Mesenchymal stem cell (in vitro differentiated cells and primary cell): ENCODE measurements at regions not wholly inside any gene's neighbourhood (a gene's known extent, or its start where the extent isn't known, plus 50 kb on each side); places are given as distances from the start of the nearest gene placed in this dataset.
A peak's percentile ranks its signal among the peaks of the same experiment; 100 is the strongest.

ENCODE experiments used
- DNase-seq: peaks from one replicate; pipeline ENCODE4 v3.0.0-alpha.2; 2013
- H2AFZ ChIP-seq: one replicate; pipeline ENCODE4 v1.6.1; 2013; ENCODE audit warnings: low read depth, mild to moderate bottlenecking, control low read depth, inconsistent platforms, low read length, moderate library complexity
- H2AK5ac ChIP-seq: 2 replicates; pipeline ENCODE4 v1.6.1; 2013; ENCODE audit warnings: low read length, moderate library complexity, mild to moderate bottlenecking, inconsistent platforms; ENCODE audit not compliant: severe bottlenecking
- H2BK120ac ChIP-seq: one replicate; pipeline ENCODE4 v1.6.1; 2013; ENCODE audit warnings: low read depth, mild to moderate bottlenecking, inconsistent platforms, low read length, moderate library complexity
- H2BK12ac ChIP-seq, 2 experiments: one replicate each; pipeline ENCODE4 v1.6.1; 2013; ENCODE audit warnings: inconsistent platforms in 2 of 2, low read length in 2 of 2, mild to moderate bottlenecking in 2 of 2, moderate library complexity in 2 of 2, control low read depth in 1 of 2
- H2BK15ac ChIP-seq: one replicate; pipeline ENCODE4 v1.6.1; 2013; ENCODE audit warnings: mild to moderate bottlenecking, low read depth, inconsistent platforms; ENCODE audit not compliant: poor library complexity, severe bottlenecking
- H2BK5ac ChIP-seq: 2 replicates; pipeline ENCODE4 v1.6.1; 2013; ENCODE audit warnings: low read depth, mild to moderate bottlenecking, low read length, control low read depth, inconsistent platforms; ENCODE audit not compliant: poor library complexity, severe bottlenecking
- H3K14ac ChIP-seq, 2 experiments: one replicate each; pipeline ENCODE4 v1.6.1; 2013; ENCODE audit warnings: inconsistent platforms in 2 of 2, low read length in 2 of 2, control low read depth in 1 of 2, mild to moderate bottlenecking in 1 of 2, moderate library complexity in 1 of 2
- H3K18ac ChIP-seq, 2 experiments: one replicate each; pipeline ENCODE4 v1.6.1; 2013; ENCODE audit warnings: inconsistent platforms in 2 of 2, low read length in 2 of 2, control low read depth in 1 of 2, low read depth in 1 of 2, mild to moderate bottlenecking in 1 of 2
- H3K23ac ChIP-seq, 2 experiments: one replicate each; pipeline ENCODE4 v1.6.1; 2013; ENCODE audit warnings: inconsistent platforms in 2 of 2, low read length in 2 of 2, mild to moderate bottlenecking in 2 of 2, moderate library complexity in 2 of 2, control low read depth in 1 of 2
- H3K27ac ChIP-seq: 2 replicates; pipeline ENCODE4 v1.5.1; 2013; ENCODE audit warnings: mild to moderate bottlenecking, moderate library complexity, low read length, control low read depth, inconsistent platforms; ENCODE audit not compliant: poor library complexity, severe bottlenecking
- H3K27me3 ChIP-seq, 2 experiments: 2 replicates each; pipeline versions ENCODE4 v1.6.1 to v1.7.0; 2013; ENCODE audit warnings: low read length in 2 of 2, mild to moderate bottlenecking in 2 of 2, moderate library complexity in 2 of 2, control low read depth in 1 of 2, inconsistent platforms in 1 of 2; ENCODE audit not compliant: control insufficient read depth in 1 of 2, insufficient read depth in 1 of 2
- H3K36me3 ChIP-seq, 2 experiments: 2 replicates each; pipeline versions ENCODE4 v1.6.1 to v1.7.0; 2013; ENCODE audit warnings: low read length in 2 of 2, control low read depth in 1 of 2, inconsistent platforms in 1 of 2, low read depth in 1 of 2, mild to moderate bottlenecking in 1 of 2; ENCODE audit not compliant: insufficient read depth in 2 of 2, control insufficient read depth in 1 of 2
- H3K4ac ChIP-seq, 2 experiments: one replicate each; pipeline ENCODE4 v1.6.1; 2013; ENCODE audit warnings: inconsistent platforms in 2 of 2, low read length in 2 of 2, mild to moderate bottlenecking in 2 of 2, moderate library complexity in 2 of 2, control low read depth in 1 of 2, low read depth in 1 of 2
- H3K4me1 ChIP-seq: 2 replicates; pipeline ENCODE4 v1.6.1; 2013; ENCODE audit warnings: low read depth, low read length, control low read depth; ENCODE audit not compliant: control insufficient read depth, insufficient read depth
- H3K4me2 ChIP-seq: 2 replicates; pipeline ENCODE4 v1.6.1; 2013; ENCODE audit warnings: low read length, mild to moderate bottlenecking, inconsistent platforms; ENCODE audit not compliant: poor library complexity, severe bottlenecking
- H3K4me3 ChIP-seq, 2 experiments: 2 replicates each; pipeline versions ENCODE4 v1.5.1 to v1.7.0; 2013; ENCODE audit warnings: low read length in 2 of 2, mild to moderate bottlenecking in 2 of 2, control low read depth in 1 of 2, low read depth in 1 of 2; ENCODE audit not compliant: insufficient read depth in 1 of 2
- H3K79me1 ChIP-seq: replicated peaks from 2 replicates; pipeline ENCODE4 v1.6.1; 2013; ENCODE audit warnings: mild to moderate bottlenecking, control low read depth, low read length, inconsistent platforms; ENCODE audit not compliant: poor library complexity, severe bottlenecking
- H3K9ac ChIP-seq: 2 replicates; pipeline ENCODE4 v1.7.0; 2013; ENCODE audit warnings: mild to moderate bottlenecking, low read length, moderate library complexity
- H3K9me3 ChIP-seq: 2 replicates; pipeline ENCODE4 v1.7.0; 2013; ENCODE audit warnings: mild to moderate bottlenecking, low read length; ENCODE audit not compliant: control insufficient read depth
- H4K8ac ChIP-seq: one replicate; pipeline ENCODE4 v1.6.1; 2013; ENCODE audit warnings: inconsistent platforms, mild to moderate bottlenecking, low read length, moderate library complexity
- H4K91ac ChIP-seq: one replicate; pipeline ENCODE4 v1.6.1; 2013; ENCODE audit warnings: mild to moderate bottlenecking, low read length, inconsistent platforms
- WGBS: methylation state at CpG from one replicate; pipeline ENCODE4 v1.1.7; 2013; ENCODE audit warnings: mixed read lengths; 5-methylcytosine and 5-hydroxymethylcytosine counted together

DNA sequence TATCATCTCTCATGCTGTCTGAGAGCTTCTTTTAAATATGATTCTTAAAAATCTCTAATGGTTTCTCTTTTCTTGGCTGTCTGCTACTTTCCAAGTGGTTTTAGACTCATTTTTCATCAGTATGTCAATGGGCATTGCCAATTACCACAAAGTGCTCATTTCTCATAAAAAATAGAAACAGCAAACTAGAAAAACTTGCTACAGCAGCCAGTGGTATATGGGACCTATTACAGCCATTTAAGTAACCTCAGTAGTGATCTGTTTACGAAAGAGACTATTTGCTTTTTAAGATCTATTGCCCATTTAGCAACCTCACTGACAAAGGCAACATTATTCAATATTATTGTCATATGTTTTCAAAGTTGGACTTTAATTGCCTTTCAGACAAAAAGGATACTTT, 207.1 kb upstream of the RHOBTB1 start:
- H2BK12ac ChIP-seq = no peak overlapping the region
- H3K4me1 ChIP-seq = no peaks in the 10 kb centered on the region
- H2BK15ac ChIP-seq = no peak overlapping the region
- H3K36me3 ChIP-seq = no peaks in the 10 kb centered on the region
- H2AFZ ChIP-seq = no peak overlapping the region
- no peaks in the 10 kb centered on the region for H3K79me1 ChIP-seq
- no peak overlapping the region for H3K14ac ChIP-seq
- no peak overlapping the region for H2BK5ac ChIP-seq
- H4K8ac ChIP-seq = no peak overlapping the region
- no peak overlapping the region for H3K4me3 ChIP-seq
- H3K4ac ChIP-seq = no peak overlapping the region
- 100% methylated on average over 1 of the region's 1 CpG for WGBS
- H3K27ac ChIP-seq = no peak overlapping the region
- no peaks in the 10 kb centered on the region for H3K9me3 ChIP-seq
- H3K4me2 ChIP-seq = no peak overlapping the region
- DNase-seq = no peak
- H4K91ac ChIP-seq = no peak overlapping the region
- H3K18ac ChIP-seq = no peak overlapping the region
- H3K23ac ChIP-seq = no peak overlapping the region
- no peak overlapping the region for H2AK5ac ChIP-seq
- peaks cover 0 to 49% of the 10 kb centered on the region in 2 experiments for H3K27me3 ChIP-seq
- H3K9ac ChIP-seq = no peak overlapping the region
- H2BK120ac ChIP-seq = no peak overlapping the region

DNA sequence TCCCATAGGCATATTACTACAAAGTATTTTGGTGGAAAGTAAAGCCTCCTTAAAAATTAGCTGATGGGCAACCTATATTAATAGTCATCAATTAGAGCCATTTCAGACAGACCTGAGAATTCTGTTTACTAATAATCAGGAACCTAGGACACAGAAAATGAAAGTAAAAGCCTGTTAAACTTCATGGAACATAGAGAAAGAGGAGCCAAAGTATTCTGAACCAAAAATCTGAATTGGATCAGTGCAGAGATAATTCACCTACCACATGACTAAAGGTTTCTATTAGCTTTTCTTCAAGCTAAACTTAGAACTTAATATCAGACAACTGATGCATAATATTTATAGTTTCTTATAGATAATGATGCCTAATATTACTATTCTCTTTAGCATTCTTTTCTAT, 204.5 kb upstream of the RHOBTB1 start:
- H3K79me1 ChIP-seq = no peaks in the 10 kb centered on the region
- no peak overlapping the region for H2AFZ ChIP-seq
- no peak overlapping the region for H4K91ac ChIP-seq
- H3K27me3 ChIP-seq = peaks cover 0 to 29% of the 10 kb centered on the region in 2 experiments
- no peak overlapping the region for H3K18ac ChIP-seq
- H3K4me1 ChIP-seq = no peaks in the 10 kb centered on the region
- no peak overlapping the region for H2AK5ac ChIP-seq
- no peak overlapping the region for H3K9ac ChIP-seq
- H3K4me2 ChIP-seq = no peak overlapping the region
- H2BK5ac ChIP-seq = no peak overlapping the region
- no peaks in the 10 kb centered on the region for H3K9me3 ChIP-seq
- H3K36me3 ChIP-seq = no peaks in the 10 kb centered on the region
- no peak overlapping the region for H3K4me3 ChIP-seq
- no peak overlapping the region for H3K4ac ChIP-seq
- no peak overlapping the region for H3K23ac ChIP-seq
- no peak overlapping the region for H4K8ac ChIP-seq
- no peak overlapping the region for H2BK12ac ChIP-seq
- no peak for DNase-seq
- H2BK15ac ChIP-seq = no peak overlapping the region
- no peak overlapping the region for H2BK120ac ChIP-seq
- H3K27ac ChIP-seq = no peak overlapping the region
- H3K14ac ChIP-seq = no peak overlapping the region

DNA sequence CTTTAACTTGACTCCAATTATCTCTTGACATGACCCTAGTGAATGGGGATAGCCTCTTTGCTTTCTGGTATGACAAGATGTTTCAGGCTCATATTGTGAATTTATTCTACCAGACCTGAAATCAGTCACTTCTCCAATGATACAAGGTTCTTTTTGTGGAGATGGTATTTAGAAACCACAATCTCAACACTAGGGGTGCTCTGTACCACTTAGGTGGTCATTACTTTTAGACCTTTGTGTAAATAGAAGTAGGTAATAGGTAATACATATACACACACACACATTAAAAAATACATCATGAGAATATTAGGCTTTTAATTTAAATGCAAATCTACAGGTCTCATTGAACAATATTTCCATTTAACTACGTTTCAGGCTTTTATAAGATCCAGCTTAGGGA, 199.0 kb upstream of the RHOBTB1 start:
- Histone ChIP-seq H3K9me3 (peaks cover 6% of the 10 kb centered on the region), H2BK120ac (no peak overlapping the region), H3K14ac (no peak overlapping the region), H3K27me3 (peaks cover 0 to 9% of the 10 kb centered on the region in 2 experiments), H3K18ac (no peak overlapping the region), H2BK15ac (no peak overlapping the region), H3K4me2 (no peak overlapping the region), H3K4ac (no peak overlapping the region), H2BK5ac (no peak overlapping the region), H2AK5ac (no peak overlapping the region), H4K91ac (no peak overlapping the region), H3K79me1 (no peaks in the 10 kb centered on the region), H3K4me3 (no peak overlapping the region), H3K23ac (no peak overlapping the region), H3K9ac (no peak overlapping the region), H3K36me3 (no peaks in the 10 kb centered on the region), H3K27ac (no peak overlapping the region), H3K4me1 (no peaks in the 10 kb centered on the region), H2AFZ (no peak overlapping the region), H4K8ac (no peak overlapping the region), H2BK12ac (no peak overlapping the region)
- no peak for DNase-seq
- WGBS = 83% methylated on average over 1 of the region's 1 CpG

DNA sequence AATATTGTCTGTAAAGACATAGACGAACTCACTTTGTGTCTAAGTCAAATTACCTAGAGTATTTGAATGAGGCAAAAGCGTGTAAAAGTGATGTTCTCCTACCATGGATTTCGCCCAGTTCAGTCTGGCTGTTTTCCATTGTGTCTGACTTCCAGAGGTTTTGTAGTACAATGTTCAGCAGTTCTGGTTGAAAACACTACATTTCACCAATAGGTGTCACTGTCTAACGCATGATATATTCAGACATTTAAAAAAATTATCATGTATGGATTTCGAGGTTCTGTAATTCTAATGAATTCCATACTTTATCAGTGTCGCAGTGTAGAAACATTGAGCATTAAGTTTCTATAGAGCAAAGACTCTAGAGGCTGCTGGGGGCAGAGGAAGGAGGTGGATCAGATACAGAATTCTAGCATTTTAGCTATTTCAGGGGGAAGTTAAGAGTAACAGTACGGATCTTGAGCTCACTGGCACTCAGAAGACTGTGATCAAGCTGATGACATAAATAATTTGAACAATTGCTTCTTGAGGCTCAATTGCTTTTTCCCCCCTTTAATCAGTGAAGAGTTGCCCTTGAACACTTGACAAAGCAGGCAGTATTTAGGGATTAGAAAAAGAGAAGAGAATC, 196.9 kb upstream of the RHOBTB1 start:
- Histone ChIP-seq H3K36me3 (no peaks in the 10 kb centered on the region), H2BK15ac (no peak overlapping the region), H2AK5ac (no peak overlapping the region), H3K4ac (peak overlapping the region in 1 of 2 experiments; percentile 41), H3K27me3 (peaks cover 0 to 4% of the 10 kb centered on the region in 2 experiments), H3K18ac (no peak overlapping the region), H2AFZ (no peak overlapping the region), H3K4me3 (no peak overlapping the region), H3K9ac (no peak overlapping the region), H2BK120ac (no peak overlapping the region), H3K4me2 (no peak overlapping the region), H3K23ac (no peak overlapping the region), H3K9me3 (peaks cover 6% of the 10 kb centered on the region), H3K27ac (no peak overlapping the region), H2BK12ac (no peak overlapping the region), H2BK5ac (no peak overlapping the region), H3K14ac (no peak overlapping the region), H3K79me1 (no peaks in the 10 kb centered on the region), H3K4me1 (peaks cover 3% of the 10 kb centered on the region), H4K8ac (no peak overlapping the region), H4K91ac (no peak overlapping the region)
- 49% methylated on average over 6 of the region's 7 CpGs for WGBS
- peak; percentile 73 for DNase-seq
